Left cardiac atrium (tissue), 4 donors: ENCODE measurements at regions not wholly inside any gene's neighbourhood (a gene's known extent, or its start where the extent isn't known, plus 50 kb on each side); places are given as distances from the start of the nearest gene placed in this dataset.
A peak's percentile ranks its signal among the peaks of the same experiment; 100 is the strongest.
"Not testable (repeated sequence)": the region's sequence is repeated elsewhere in the genome, so short reads cannot be mapped to it uniquely, and the experiment has no call there.

Experiments used
- ATAC-seq, 2 donors: fragments of 200-7000 bp; cut with Tn5 transposase; one replicate each; pipeline ENCODE4 v1.9.1; 2020; ENCODE audit warnings: mild to moderate bottlenecking in 2 of 2, moderate library complexity in 2 of 2
- DNase-seq: peaks from one replicate; pipeline ENCODE4 v3.0.0-alpha.2; 2020
- intact Hi-C, 2 donors: fragments of 100-400 bp; cut with DNase I; formaldehyde crosslinking; loops; one replicate each; pipeline versions ENCODE4 v1.14.1 to v1.15.1; 2022 to 2023
- donor health status: DM: no; HTN: yes; CAD: no.
- donor health status: DM: no; HTN: yes; CAD: no; lungs with severe emphysema.
- donor health status: DM: yes; HTN: yes; CAD: no.
- donor health status: Dilated cardiomyopathy.

DNA sequence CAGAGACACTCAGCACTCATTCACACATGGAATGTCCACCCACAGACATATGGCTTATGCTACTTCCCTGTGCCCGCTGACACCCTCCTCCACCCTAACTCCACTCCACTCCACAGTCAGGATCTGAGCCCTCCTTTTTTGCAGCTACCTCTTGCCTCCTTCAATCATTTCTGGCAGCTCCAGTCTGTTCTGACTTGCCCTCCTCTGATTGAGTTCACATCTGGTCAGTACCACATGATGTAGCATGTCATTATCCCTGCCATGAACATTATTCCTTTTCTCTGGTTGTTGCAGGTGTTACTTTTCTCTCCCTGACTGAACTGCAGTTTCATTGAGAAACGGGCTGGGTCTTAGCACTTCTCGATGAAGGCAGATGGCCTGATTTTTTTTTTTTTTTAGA, 130.1 kb upstream of the EGR2 start:
- intact Hi-C loops, result no loop called here
- ATAC-seq, result no peak
- DNase-seq, result no peak

GRCh38 chr10:62939698-62940097, 123.5 kb upstream of the EGR2 start:
- intact Hi-C loops, result no loop called here
- ATAC-seq (no peak), DNase-seq (no peak)

DNA sequence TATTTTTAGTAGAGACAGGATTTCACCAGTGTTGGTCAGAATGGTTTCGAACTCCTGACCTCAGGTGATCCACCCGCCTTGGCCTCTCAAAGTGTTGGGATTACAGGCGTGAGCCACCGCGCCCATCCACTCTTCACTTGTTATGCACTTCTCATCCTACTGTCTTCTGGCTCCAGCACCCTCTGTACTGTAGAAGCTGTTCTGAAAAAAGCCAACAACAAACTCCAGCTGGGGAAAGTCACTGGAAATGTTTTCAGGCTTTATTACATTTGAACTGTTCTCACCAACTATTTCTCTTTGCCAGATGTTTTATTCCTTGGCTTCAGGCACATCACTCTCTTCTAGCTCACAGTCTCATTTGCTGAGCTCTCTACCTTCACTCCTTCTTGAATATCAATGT, 122.5 kb upstream of the EGR2 start:
- ATAC-seq (peak in 1 of 2 donors; percentile 38), DNase-seq (no peak)
- intact Hi-C loops, result no loop called here

DNA sequence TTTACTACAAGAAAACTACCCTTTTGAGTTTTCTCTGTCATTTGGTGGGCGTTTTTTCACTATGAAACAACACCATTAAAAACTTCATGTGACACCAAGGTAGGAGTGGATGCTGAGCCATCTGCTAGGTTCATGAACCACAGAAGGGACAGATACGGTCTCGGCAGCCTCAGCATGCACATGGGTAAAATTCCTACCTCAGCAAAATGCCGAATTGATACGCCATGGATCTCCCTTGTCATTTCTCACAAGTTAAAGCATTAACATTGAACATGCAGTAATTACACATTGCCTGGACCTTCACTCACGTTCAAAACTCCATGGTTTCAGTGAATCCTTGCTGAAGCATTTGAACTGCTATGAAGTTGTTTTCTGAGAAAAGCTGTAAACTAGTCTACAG, 121.5 kb upstream of the EGR2 start:
- DNase-seq, result no peak
- ATAC-seq, result no peak
- intact Hi-C loops, result no loop called here

DNA sequence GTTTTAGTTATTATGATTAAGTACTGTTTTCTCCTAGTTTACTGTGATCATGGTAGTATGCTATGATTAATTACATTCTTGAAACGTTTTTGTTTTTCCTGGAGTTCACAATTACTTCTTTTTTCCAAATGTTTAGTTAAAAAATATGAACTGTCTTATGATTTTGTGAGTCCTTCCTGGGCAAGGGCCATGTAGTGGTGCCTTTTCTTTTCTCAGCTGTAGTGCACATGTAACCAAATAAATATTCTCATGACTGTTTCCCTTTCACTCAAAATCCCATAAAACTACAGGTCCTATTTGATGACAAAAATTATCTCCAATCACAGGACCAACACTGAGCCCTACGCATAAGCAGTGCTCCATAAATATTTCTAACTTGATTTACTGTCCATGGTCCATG, 118.9 kb upstream of the EGR2 start:
- ATAC-seq, result peak in 1 of 2 donors; percentile 11
- no peak for DNase-seq
- intact Hi-C loops, result no loop called here

DNA sequence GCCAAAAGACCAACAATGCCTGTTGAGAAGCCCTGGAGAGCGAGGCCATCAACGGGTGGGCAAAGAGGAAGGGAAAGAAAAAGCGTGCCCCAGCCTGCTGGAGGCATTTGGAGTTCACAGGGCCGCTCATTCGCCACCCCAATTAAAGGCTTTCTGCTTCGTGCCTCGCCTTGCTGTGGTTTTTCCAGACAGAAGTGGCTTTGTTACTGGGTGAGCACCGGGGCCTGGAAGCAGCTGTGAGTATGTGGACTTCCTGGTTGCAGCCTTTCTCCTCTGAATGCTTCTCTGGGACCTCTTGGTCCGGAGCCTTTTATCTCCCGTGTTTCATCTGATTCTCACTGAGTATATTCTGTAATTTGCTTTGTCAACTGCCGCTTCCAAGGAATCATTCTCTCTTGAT, 118.1 kb upstream of the EGR2 start:
- ATAC-seq, result peak in 1 of 2 donors; percentile 66
- intact Hi-C loops, result no loop called here
- no peak for DNase-seq

DNA sequence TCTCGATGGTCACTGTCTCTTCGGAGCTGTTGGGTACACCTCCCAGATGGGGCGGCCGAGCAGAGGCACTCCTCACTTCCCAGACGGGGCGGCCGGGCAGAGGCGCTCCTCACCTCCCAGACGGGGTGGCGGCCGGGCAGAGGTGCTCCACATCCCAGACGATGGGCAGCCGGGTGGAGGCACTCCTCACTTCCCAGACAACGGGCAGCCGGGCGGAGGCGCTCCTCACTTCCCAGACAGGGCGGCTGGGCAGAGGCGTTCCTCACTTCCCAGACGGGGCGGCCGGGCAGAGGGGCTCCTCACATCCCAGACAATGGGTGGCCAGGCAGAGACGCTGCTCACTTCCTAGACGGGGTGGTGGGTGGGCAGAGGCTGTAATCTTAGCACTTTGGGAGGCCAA, 112.6 kb upstream of the EGR2 start:
- intact Hi-C loops, ATAC-seq: not testable (repeated sequence)

GRCh38 chr10:62926407-62926806, 110.2 kb upstream of the EGR2 start:
- intact Hi-C loops, result no loop called here
- DNase-seq, result no peak
- no peak for ATAC-seq

More for the DNA sequence above, 112.6 kb upstream of the EGR2 start:
- not testable (repeated sequence) for DNase-seq

DNA sequence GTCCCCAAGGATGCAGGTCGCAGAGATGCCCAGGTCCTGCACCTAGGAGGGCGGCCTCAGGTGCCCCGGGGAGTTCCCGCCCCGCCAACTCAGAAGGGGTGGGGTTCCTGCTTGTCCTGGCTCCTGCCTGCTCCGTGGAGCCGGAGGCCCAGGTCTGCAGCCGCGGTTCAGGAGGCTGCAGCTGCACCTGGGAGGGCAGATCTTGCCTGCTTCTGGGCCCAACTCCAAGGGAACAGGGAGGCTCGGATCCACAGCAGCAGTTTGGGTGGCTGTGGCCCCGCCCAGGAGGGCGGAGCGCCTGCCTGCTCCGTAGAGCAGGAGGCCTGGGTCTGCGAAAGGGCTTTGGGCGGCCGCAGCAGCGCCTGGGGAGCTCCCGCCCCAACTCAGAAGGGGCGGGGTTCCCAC, 108.2 kb upstream of the EGR2 start:
- no peak for DNase-seq
- intact Hi-C loops, result no loop called here
- ATAC-seq, result no peak

DNA sequence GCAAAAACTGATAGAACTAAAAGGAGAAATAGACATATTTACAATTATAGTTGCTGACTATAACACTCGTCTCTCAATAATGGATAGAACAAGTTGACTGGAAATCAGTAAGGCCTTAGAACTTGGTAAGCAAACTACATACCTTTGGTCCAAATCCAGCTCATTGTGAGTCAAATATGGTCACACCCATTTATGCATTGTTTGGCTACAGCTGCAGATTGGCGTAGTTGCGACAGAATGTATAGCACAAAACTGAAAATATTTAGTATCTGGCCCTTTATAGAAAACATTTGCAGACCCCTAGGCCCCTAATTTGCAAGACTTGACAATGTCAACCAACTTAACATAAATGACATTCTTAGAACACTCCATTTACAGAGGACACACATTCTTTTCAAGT, 103.6 kb upstream of the EGR2 start:
- ATAC-seq, result no peak
- intact Hi-C loops, result no loop called here
- no peak for DNase-seq

DNA sequence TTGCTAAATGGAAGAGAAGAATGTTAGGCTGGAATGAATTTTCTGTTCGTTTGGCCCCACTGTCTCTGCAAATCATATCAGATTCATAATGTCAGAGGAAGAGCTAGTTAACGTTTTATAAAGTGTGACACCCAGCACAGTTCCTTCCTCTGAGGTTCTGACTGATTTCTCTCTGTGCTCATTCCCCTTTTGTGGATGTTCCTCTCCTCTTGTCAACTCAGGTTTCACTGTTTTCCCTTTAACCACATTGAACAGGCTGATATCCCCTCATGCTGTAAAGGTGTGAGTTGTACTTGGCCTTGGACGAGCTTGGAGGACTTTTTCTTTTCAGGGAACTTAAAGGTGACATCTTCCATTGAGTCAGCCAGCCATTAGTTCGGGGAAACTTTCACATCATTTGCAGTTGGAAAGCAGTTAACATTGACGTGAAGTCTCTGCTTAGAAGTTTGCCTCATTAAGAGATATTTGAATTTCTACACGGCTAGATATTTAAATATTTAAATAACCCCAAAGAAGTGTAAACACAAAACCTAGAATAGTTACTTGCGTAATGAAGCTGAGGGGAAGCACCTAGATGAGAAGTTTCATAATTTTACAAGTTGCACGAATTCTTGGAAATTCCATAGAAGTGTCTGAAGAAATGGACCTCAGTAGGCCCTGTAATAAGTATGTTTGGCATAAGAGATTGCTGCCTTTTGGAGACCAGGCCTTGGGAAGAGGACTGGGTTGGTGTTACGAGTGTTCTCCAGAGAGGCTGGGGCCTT, 101.5 kb upstream of the EGR2 start:
- ATAC-seq (no peak), DNase-seq (no peak)
- intact Hi-C loops, result no loop called here

DNA sequence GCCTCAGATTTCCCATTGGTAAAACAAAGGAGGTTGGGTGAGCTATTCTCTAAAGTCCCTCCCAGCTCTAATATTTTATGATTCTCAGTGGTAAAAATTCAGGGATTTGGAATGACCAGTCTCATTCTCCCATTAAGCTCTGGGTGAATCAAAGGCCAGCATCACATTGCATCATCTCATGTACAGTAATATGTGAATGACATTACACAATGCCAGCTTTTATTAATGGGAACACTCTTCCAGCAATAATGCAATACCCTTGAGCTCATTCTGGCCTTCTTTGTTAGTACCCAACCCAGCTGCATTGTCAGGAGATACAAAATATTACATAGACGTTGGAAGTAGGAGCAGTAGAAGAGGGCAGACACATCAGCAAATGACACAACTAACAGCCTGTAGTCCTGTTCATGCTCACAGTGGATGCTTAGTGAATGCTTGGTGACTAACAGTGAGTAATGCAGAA, 100.0 kb upstream of the EGR2 start:
- ATAC-seq, result peak; percentile 83 to 88
- DNase-seq, result no peak
- intact Hi-C loops, result no loop called here

- no peak for DNase-seq
- ATAC-seq, result peak; percentile 29 to 68
- intact Hi-C loops, result no loop called here
Observed at GRCh38 chr10:62915158-62915557, 99.0 kb upstream of the EGR2 start.

DNA sequence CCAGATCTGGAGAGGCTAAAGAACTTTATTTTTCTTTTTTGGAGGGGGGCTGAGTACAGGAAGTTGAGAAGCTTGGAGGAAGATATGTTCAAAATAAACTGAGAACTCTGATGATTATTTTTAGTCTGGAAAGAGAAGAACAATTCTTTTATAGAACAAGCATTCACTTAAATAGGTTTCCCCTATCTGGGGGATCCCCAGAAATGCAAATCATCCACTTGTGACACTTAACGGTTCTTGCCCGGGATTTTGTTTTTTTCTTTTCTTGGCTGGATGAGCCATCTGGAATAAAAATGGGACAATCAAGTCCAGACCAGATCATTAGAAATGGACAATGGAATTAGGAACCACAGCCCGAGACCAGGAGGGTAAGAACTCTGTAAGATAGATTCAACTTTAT, 95.9 kb upstream of the EGR2 start:
- ATAC-seq (no peak), DNase-seq (no peak)
- intact Hi-C loops, result no loop called here

GRCh38 chr10:62911210-62911963, 95.2 kb upstream of the EGR2 start:
- ATAC-seq, result no peak
- no peak for DNase-seq
- intact Hi-C loops, result no loop called here

GRCh38 chr10:62907470-62908212, 91.5 kb upstream of the EGR2 start:
- intact Hi-C loops, result no loop called here
- DNase-seq (no peak), ATAC-seq (no peak)

DNA sequence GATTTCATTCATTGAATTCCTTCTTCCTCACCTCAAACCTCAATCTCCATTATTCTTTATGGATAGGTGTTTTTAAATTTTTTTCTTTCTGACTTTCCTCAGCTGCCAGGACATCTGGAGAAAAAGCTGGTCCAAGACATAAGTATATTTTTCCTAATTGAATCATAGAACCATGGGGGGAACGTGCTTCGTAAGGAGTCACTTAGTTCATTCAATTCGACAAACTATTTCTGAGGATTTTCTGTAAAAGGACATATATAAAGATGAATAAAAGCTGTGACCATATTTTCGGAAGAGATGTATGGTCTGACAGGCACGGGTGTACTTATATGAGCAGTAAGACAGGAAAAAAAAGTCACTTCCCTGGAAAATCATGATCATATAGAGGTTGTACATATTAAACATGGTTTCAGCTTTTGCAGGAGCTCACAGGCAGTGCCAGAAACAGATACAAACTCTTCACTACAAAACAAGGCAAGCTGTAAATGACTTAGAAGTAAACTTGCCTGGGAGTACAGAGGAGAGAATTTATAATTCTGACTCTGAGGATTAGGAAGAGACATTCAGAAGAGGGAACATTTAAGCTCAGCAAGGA, 88.2 kb upstream of the EGR2 start:
- ATAC-seq, result no peak
- no peak for DNase-seq
- intact Hi-C loops, result no loop called here

- peak in 1 of 2 donors; percentile 88 for ATAC-seq
- DNase-seq, result no peak
- intact Hi-C loops, result no loop called here
Observed at GRCh38 chr10:62903828-62904227, 87.7 kb upstream of the EGR2 start.

- DNase-seq, result no peak
- intact Hi-C loops, result no loop called here
- no peak for ATAC-seq
Observed at GRCh38 chr10:62900829-62901571, 84.8 kb upstream of the EGR2 start.
